Activated CD4-positive, alpha-beta T cell treated with anti-CD3 and anti-CD28 coated beads for 1 hour (primary cell): ENCODE measurements at regions not wholly inside any gene's neighbourhood (a gene's known extent, or its start where the extent isn't known, plus 50 kb on each side); places are given as distances from the start of the nearest gene placed in this dataset.
"Not testable (repeated sequence)": the region's sequence is repeated elsewhere in the genome, so short reads cannot be mapped to it uniquely, and the experiment has no call there.

Experiments
- DNase-seq: peaks from one replicate; pipeline ENCODE4 v3.0.0-alpha.2; 2020

- not testable (repeated sequence) for DNase-seq
Measured at GRCh38 chr3:178349218-178349596, 187.0 kb upstream of the KCNMB2 start.

DNA sequence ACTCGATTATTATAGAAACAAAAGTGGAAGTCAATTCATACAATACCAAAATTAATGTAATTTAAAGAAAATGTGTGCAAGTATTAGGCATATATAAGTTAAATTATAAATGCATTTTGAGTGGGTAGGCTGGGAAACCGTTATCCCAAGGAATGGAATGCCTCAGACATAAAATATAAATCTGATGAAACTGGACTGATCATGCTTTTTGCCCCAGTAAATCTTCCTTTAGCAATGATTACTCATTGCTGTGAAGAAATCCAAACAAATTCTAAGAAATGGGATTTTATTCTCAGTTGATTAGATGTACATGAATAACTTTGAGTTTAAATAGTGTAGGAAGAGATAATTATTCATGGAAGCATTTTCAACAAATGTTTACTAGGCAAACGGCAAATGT is 185.5 kb upstream of the KCNMB2 start:
- DNase-seq: no peak

DNA sequence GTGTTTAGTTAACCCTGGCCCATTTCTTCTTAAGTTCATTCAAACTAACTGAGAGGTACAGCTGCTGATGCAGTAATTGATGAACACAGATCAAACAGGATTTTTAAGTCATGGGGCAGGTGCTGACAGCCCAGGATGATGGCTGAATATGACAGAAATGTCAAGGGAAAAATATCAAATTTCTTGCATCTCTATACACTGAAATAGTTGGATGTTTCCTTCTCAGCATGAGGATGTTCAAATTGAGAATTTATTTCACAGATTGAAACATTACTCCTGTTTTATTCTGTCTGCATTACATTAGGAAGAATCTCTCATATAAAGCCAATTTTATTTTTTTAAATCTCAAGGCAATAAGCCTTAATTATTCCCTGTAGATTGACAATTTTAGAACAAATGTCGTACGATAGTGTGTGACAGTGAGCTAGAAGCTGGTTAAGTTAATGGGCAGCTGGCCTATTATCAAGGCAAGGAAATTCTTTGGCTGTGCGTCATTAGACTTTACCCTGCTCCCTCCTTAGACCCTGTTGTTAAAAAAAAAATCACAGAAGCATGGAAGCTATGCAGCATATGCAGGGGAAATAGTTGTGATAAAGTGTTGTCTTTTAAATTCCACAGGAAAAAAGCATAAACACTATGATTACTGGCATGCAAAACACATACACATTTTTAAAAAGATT is 183.8 kb upstream of the KCNMB2 start:
- DNase-seq: no peak

- DNase-seq: no peak
Measured at GRCh38 chr3:178353006-178353694, 183.1 kb upstream of the KCNMB2 start.

GRCh38 chr3:178359728-178360127 is 176.5 kb upstream of the KCNMB2 start:
- DNase-seq: no peak

GRCh38 chr3:178363048-178363447 is 173.2 kb upstream of the KCNMB2 start:
- DNase-seq: not testable (repeated sequence)

- no peak for DNase-seq
Measured at GRCh38 chr3:178367817-178368617, 168.2 kb upstream of the KCNMB2 start.

DNA sequence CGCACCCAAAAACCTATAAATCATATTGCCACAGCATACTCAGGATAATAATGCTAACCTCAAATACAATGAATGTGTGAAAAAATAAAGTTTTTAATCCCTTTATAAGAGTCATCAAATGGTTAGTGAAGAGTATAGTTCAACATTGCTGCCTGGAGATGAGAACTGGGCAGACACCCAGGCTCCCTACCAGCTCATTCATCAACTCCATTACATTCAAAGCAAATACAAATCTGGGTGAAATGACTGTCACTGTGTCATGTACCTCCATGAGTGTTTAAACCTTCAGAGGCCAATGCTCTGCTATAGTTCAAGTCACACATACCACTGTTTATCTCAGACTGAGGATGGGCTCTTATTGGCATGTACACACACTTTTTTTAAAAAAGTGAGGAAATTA is 167.2 kb upstream of the KCNMB2 start:
- DNase-seq: no peak

DNA sequence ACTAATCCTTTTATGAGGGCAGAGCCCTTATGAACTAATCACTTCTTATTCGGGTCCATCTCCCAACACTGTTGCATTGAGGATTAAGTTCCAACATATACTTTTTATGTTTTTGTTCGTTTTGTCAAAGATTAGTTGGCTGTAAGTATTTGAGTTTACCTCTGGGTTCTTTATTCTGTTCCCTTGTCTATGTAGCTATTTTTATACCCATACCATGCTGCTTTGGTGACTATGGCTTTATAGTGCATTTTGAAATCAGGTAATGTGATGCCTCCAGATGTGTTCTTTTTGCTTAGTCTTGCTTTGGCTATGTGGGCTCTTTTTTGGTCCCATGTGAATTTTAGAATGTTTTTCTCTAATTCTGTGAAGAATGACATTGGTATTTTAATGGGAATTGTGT is 166.4 kb upstream of the KCNMB2 start:
- DNase-seq: no peak

GRCh38 chr3:178370387-178370786 is 165.8 kb upstream of the KCNMB2 start:
- DNase-seq: no peak

- DNase-seq: no peak
Measured at GRCh38 chr3:178381555-178381954, 154.7 kb upstream of the KCNMB2 start.

DNA sequence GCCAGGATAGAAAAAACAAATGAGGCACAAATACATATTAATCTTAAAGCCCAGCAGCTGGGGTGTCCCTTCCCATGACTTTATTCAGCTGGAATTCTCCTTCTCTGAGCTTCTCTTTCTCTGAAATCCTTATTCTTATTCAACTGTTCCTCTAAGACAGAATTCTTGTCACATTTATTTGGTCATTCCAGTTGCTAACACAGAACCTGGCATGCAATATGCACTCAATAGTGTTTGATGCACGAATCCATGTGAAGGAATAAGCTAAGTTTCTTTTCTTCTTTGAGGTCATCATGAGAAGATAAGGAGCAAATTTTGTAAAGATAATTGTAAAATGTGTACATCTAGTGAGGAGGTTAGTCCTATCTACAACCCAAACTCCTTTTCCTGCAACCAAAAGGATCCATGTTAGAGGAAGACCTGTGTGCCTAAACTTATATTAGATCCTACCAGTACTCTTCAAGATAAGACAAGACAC is 154.2 kb upstream of the KCNMB2 start:
- no peak for DNase-seq

- DNase-seq: no peak
Measured at GRCh38 chr3:178382449-178383061, 153.7 kb upstream of the KCNMB2 start.

DNA sequence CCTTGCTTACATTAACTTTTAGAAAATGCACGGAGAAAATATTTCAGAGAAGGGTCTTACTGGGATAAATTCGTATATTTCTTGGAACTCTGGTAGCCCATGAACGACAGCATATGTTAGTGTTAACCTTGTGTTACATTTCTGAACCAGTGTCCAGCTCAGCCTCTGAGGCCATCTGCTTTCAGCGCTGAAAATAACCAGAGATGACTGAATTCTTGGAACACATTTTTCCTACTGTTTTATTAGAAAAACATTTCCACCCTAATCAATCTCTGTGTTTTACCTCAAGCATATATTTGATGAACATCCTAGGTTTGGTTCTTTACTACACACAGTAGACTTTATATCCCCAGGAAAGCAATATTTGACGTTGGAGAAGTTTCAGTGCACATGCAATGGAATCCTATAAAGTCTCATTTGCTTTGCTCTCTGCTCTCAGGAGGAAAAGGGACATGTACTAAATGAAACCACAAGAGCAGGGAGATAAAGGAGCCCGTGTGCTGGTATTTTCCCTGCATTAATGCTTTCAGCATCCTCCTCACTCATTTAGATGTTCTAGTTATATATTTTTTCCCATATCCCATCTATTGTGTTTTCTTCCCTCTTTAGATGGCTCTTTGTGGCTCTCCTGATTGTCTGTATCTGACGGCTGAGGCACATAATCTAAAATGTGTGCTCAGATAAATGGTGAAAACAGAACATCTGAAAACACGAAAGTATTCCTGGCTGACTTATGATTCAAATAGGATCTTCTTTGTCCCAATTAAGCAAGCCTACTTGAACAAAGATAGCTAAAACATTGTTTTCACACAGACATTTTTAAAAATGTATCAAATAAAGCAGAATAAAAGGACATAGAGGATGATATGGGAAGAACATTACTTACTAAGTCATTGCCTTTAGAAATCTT is 151.7 kb upstream of the KCNMB2 start:
- no peak for DNase-seq

- DNase-seq: no peak
Measured at GRCh38 chr3:178385280-178385952, 150.8 kb upstream of the KCNMB2 start.

DNA sequence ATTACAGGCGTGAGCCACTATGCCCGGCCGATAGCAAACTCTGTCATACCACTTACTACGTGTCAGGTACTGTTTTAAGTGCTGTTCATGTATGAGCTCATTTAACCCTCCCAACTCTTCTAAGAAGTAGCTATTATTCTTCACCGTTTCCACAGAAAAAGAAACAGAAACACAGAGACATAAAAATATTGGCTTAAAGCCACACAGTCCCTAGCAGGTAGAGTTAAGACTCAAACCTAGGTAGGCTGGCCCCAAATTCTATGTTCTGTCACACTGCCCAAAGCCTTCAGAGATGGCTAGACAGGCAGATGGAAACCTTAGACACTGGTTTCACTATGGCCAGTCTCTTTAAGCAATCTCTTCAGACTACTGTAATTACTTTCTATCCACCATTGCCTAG is 149.8 kb upstream of the KCNMB2 start:
- DNase-seq: no peak

GRCh38 chr3:178386880-178387279 is 149.4 kb upstream of the KCNMB2 start:
- no peak for DNase-seq

GRCh38 chr3:178388473-178388872 is 147.8 kb upstream of the KCNMB2 start:
- DNase-seq: no peak

DNA sequence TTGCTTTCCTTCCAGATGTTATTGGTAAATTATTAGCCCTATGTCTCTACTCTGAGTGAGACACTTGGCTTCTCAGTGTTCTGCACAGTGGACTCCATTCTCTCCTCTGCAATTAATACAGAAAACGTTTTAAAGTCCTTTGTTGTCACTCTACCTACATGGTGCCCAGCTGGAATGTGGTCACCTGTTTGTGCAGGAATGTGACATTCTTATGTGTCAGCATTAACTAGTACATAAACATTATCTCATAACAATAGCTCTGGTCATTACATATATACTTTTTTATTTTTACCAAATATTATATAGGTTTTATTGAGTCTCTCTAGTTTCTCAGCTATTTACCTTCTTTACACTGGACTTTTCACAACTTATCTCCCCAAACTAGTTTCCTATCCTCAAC is 147.0 kb upstream of the KCNMB2 start:
- no peak for DNase-seq

GRCh38 chr3:178392511-178392926 is 143.7 kb upstream of the KCNMB2 start:
- DNase-seq: no peak

DNA sequence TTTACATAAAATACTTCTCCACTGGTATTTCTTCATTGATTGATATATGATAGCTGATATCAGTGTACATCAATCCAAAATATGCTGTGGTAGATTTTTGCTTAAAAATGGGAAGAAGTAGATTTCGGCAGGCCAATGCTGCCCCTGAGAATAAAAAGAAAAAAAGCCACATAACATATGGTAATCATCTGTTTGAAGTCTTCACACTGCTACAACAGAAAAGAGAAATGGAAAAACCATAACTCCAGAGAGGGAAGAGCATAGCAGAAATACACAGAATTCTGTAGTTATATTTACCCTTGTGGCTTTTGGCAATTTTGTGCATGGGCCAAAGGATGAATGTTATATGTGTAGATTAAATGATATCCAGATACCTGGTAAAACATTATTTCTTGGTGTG is 143.1 kb upstream of the KCNMB2 start:
- no peak for DNase-seq

DNA sequence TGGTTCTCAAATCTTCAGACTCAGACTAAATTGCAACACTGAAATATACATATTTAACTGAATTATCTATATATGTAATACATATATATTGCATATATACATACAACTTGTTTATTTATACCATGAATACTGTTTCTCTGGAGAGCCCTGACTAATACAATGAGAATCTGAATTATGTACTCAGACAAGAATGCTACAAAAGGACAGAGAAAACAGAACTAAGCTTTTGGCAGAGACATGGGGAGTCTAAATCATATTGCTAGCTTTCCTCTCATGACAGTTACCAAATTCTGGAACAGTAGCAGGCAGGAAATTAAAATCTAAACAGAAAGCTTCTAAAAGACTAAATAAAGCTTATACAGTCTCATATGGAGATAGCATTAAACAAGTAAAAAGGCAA is 142.4 kb upstream of the KCNMB2 start:
- DNase-seq: no peak
